Left ventricle myocardium inferior (tissue), 1 donor: ENCODE measurements at regions not wholly inside any gene's neighbourhood (a gene's known extent, or its start where the extent isn't known, plus 50 kb on each side); places are given as distances from the start of the nearest gene placed in this dataset.

Experiments used
- DNase-seq: peaks from one replicate; pipeline ENCODE4 v3.0.0-alpha.2; 2020
- H3K27ac ChIP-seq: fragments of 200-600 bp; replicated peaks from 2 replicates; pipeline ENCODE4 v1.8.0; 2021
- H3K27me3 ChIP-seq: fragments of 200-600 bp; 2 replicates; pipeline ENCODE4 v1.8.0; 2021; ENCODE audit warnings: low read depth
- H3K36me3 ChIP-seq: fragments of 200-600 bp; 2 replicates; pipeline ENCODE4 v1.8.0; 2021
- H3K4me1 ChIP-seq: fragments of 200-600 bp; 2 replicates; pipeline ENCODE4 v1.8.0; 2021
- H3K4me3 ChIP-seq: fragments of 200-600 bp; 2 replicates; pipeline ENCODE4 v1.8.0; 2021; ENCODE audit warnings: mild to moderate bottlenecking, moderate library complexity
- H3K9me3 ChIP-seq: fragments of 200-600 bp; replicated peaks from 2 replicates; pipeline ENCODE4 v1.8.0; 2021
- CTCF ChIP-seq: fragments of 200-600 bp; IDR thresholded peaks from 2 replicates; pipeline ENCODE4 v1.8.0; 2021; ENCODE audit warnings: antibody characterized with exemption, mild to moderate bottlenecking, borderline replicate concordance
- intact Hi-C: fragments of 100-400 bp; cut with micrococcal nuclease; formaldehyde crosslinking; loops from one replicate; pipeline ENCODE4 v1.11.0; 2022
- donor health status: DM: no; HTN: yes; CAD: no; lungs with severe emphysema.

GRCh38 chr14:97791906-97792305 is 994.7 kb downstream of the VRK1 start:
- H3K4me1 ChIP-seq, result no peaks in the 10 kb centered on the region
- intact Hi-C loops, result no loop called here
- no peak overlapping the region for H3K4me3 ChIP-seq
- no peaks in the 10 kb centered on the region for H3K27me3 ChIP-seq
- no peak overlapping the region for H3K27ac ChIP-seq
- DNase-seq, result no peak
- TF ChIP-seq CTCF, result no peak
- no peaks in the 10 kb centered on the region for H3K36me3 ChIP-seq
- no peaks in the 10 kb centered on the region for H3K9me3 ChIP-seq

DNA sequence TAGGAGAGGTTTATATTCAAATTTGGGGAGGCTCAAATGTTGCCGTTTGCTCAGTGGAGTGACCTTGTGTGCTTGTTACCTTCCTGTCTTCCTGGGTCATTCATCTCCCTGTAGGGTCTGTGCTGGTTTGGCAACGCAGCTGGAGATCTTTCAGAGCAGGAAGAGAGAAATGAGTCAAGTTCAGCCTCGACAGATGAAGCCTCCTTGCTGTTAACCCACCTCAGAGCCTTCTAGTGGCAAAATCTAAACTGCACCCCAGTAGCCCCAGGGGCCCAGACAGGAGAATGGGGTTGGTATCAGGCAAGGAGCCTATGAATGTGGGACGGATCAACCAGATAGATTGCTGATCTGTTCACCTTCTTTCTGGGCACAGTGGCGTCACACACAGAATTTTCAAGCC is 999.3 kb downstream of the VRK1 start:
- DNase-seq, result no peak
- peaks cover 8% of the 10 kb centered on the region for H3K27me3 ChIP-seq
- no peaks in the 10 kb centered on the region for H3K9me3 ChIP-seq
- H3K36me3 ChIP-seq, result no peaks in the 10 kb centered on the region
- H3K4me3 ChIP-seq, result no peak overlapping the region
- intact Hi-C loops, result no loop called here
- no peak overlapping the region for H3K27ac ChIP-seq
- H3K4me1 ChIP-seq, result no peaks in the 10 kb centered on the region
- no peak for TF ChIP-seq CTCF

- no peaks in the 10 kb centered on the region for H3K36me3 ChIP-seq
- H3K4me1 ChIP-seq, result no peaks in the 10 kb centered on the region
- H3K27ac ChIP-seq, result no peak overlapping the region
- peaks cover 8% of the 10 kb centered on the region for H3K27me3 ChIP-seq
- no peak for TF ChIP-seq CTCF
- no peak overlapping the region for H3K4me3 ChIP-seq
- DNase-seq, result no peak
- no peaks in the 10 kb centered on the region for H3K9me3 ChIP-seq
- intact Hi-C loops, result no loop called here
These were observed 1001.0 kb downstream of the VRK1 start for GRCh38 chr14:97798176-97798575.

GRCh38 chr14:97802430-97803373 is 1005.5 kb downstream of the VRK1 start:
- intact Hi-C loops, result no loop called here
- H3K27me3 ChIP-seq, result peaks cover 8% of the 10 kb centered on the region
- no peak for TF ChIP-seq CTCF

DNA sequence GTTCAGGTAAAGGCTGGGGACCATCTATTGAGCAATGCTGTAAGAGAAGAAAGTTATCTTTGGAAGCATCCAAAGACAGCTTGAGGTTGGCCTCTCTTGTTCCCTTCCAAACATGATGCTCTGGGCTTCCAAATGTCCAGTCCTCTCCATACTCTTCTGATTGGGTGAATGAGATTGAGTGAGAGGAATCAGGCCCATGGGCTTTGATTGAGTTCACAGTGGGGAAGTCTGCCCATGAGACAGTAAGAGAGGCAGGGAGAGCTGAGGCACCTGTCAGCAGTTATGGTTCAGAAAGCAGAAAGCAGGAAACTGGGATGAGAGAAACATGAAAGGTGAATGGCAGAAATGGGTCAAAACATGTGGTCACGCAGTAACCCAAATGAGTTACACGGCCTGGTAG is 1006.9 kb downstream of the VRK1 start:
- Histone ChIP-seq H3K4me3 (no peak overlapping the region), H3K27ac (no peak overlapping the region), H3K9me3 (no peaks in the 10 kb centered on the region), H3K36me3 (no peaks in the 10 kb centered on the region), H3K27me3 (peaks cover 12% of the 10 kb centered on the region), H3K4me1 (no peaks in the 10 kb centered on the region)
- DNase-seq, result no peak
- intact Hi-C loops, result no loop called here
- no peak for TF ChIP-seq CTCF

More at GRCh38 chr14:97802430-97803373, 1005.5 kb downstream of the VRK1 start:
- no peak overlapping the region for H3K4me3 ChIP-seq
- H3K36me3 ChIP-seq, result no peaks in the 10 kb centered on the region
- H3K27ac ChIP-seq, result no peak overlapping the region
- no peak for DNase-seq
- H3K9me3 ChIP-seq, result no peaks in the 10 kb centered on the region
- no peaks in the 10 kb centered on the region for H3K4me1 ChIP-seq
